HG02981 (cell line): ENCODE measurements at regions not wholly inside any gene's neighbourhood (a gene's known extent, or its start where the extent isn't known, plus 50 kb on each side); places are given as distances from the start of the nearest gene placed in this dataset.
"Not testable (repeated sequence)": the region's sequence is repeated elsewhere in the genome, so short reads cannot be mapped to it uniquely, and the experiment has no call there.

Experiments
- ATAC-seq: cut with Tn5 transposase; IDR thresholded peaks from one replicate; pipeline ENCODE4 v1.9.1; 2021; ENCODE audit warnings: mild to moderate bottlenecking, moderate library complexity; ENCODE audit not compliant: unreplicated experiment

DNA sequence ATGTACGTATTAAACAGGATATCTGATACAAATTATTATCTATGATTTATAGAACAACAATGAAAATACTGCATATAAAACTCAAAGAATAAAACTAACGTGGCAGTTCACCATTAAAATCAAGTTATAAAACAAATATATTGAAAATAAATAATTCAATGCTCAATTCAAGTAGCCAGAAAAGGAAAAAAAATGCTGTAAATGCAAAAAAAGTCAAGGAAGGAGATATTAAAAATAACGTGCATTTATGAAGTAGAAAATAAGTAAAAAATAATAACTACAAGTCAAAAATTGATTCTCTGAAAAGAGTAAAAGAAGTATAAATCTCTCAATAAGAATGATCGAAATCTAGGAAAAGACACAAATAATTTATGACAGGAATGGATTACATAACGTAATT is 460.5 kb upstream of the CD180 start:
- ATAC-seq, result no peak

DNA sequence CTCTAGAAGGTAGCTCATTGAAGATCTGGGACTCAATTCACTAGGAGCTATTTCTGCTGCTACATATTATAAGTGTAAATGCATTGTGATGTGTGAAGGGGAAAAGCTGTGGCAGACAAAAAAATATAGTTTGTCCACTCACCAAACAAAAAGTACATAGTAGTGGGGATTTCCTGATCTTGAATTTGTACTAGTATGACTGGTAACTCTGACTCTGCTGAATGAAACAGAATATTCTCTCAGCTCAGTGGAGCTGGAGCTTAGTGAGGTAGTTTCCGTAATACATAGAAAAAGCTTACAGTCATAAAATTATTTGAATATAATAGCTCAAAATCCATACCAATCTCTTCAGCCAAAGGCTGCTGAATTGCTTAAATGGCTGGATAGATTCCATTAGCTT is 455.6 kb upstream of the CD180 start:
- ATAC-seq, result peak; percentile 73

DNA sequence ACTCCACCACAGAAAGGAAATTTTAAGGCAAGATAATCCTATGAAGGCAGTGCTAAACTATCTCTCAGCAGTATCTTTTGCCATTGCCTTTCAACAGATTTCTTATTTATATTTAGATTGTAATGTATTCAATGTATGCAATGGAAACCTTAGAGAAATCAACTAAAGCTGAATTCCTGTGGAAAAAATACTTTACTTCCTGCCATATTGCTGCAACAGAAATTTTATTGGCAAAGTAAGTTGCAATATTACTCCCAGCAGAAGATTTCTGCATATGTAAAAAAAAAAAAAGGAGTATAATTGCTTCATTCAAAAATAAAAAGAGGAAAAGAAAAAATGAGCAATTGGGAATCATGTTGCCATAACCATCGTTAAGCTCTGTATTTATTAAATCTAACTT is 454.6 kb upstream of the CD180 start:
- ATAC-seq, result no peak

DNA sequence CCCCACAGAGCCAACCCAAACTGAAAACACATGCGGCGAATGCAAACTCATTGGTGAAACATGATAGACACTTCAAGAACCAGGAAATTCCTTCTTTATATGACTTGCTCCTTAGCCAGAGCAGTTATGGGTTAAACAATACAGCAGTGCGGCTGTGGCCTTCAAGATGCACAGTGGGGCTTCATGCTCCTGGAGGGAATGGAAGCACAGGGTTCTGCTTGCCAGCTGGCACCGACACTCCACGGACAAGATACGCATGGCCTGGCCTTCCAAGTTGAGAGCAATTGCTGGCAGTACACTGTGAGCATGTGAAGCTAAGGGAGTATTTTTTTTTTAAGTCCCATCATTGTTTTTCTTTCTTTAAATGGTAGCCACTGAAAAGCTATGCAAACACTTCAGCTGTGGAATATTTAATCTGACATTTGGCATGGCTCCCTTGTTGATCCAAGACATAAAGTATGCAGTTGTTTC is 451.6 kb upstream of the CD180 start:
- no peak for ATAC-seq

DNA sequence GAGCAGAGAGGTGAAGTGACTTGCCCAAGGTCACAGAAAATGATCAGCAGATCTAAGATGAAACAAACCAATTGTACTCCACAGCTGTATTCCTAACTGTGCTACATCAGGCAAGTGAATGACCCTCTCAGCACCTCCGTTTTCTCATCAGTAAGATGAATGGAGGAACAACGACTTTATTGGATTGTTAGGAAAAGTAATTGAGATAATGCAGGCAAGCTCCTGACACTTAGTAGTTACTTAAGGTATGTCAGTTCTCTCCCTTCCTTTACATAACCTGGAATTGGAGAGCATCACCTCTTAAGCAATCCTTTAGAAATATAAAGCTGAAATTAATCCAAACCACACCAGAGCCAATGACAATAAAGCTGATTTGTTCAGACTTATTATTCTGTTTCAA is 451.2 kb upstream of the CD180 start:
- ATAC-seq, result no peak

DNA sequence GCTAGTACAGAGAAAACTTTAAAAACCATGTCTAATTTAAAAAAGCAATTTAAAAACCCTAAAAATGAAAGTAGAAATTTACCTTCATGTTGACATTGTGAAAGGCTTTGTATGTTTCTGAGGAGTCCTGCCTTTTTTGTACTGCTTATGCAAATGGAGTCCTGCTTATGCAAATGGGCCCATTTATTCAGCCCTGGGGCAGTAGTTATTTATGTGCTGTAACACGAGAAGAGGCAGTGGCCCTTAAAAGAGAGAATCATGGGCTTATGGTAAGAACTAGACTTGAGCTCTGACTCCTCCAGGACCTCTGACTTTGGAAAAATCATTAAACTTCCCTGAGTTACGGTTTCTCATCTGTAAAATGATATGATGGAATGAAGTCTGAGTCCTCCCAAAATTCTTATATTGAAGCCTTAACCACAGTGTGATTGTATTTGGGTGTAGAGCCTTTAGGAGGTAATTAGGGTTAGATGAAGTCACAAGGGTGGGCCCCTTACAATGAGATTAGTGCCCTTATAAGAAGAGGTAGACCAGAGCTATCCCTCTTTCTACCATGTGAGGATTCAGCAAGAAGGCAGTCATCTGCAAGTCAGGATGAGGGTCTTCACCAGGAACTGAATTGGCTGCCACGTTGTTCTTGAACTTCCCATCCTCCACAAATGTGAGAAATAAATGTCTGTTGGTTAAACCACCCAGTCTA is 447.8 kb upstream of the CD180 start:
- no peak for ATAC-seq

DNA sequence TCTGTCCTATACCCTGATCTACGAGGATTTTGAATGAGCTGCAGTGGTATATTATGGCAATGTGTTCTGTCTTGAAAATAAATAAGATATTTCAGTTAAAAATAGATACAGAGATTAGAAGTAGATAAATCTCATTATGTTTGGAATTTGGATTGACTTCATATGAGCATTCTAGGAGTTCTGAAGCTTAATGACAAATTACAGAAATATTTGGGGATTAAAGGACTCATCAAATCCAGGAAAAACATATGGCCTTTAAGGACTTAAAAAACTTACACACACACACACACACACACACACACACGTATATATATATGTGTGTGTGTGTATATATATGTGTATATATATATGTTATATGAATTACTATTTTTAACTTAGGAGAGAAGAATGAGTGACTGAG is 446.9 kb upstream of the CD180 start:
- no peak for ATAC-seq

DNA sequence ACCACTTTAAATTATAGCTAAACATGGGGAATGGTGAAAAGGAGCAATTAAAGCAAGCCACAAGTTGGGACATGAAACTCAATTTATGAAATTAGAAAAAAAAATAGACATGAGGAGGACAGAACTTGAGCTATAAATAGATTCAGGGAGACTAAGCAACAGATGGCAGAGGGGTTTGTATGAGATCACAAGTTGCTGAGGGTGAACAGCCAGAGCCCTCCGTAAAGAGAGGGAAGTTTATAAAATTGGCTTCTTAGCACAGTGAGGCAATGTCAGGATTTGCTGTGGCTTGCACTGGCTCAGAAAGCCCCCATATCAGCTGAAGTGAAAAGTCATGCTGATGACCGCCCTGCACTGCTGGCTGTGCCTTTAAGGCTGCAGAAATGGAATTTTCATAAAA is 443.4 kb upstream of the CD180 start:
- ATAC-seq, result no peak

DNA sequence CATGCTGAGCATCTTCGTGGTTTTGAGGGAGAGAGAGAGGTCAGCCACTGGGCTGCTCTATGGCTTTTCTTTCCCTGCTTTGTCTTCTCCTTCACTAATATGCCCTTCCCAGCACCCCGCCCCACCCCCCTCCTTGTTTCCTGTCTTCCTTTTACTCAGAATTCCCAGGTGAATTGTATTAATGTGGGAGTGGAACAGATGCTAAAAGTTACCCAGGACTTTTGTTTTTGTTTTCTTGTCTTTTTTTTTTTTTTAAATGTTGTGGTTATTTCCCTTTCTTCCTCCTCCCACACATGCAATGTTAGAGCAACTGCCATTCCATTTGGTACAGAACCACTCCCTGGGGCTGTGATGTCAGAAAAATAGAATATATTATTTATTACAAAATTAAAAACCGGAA is 442.7 kb upstream of the CD180 start:
- no peak for ATAC-seq

DNA sequence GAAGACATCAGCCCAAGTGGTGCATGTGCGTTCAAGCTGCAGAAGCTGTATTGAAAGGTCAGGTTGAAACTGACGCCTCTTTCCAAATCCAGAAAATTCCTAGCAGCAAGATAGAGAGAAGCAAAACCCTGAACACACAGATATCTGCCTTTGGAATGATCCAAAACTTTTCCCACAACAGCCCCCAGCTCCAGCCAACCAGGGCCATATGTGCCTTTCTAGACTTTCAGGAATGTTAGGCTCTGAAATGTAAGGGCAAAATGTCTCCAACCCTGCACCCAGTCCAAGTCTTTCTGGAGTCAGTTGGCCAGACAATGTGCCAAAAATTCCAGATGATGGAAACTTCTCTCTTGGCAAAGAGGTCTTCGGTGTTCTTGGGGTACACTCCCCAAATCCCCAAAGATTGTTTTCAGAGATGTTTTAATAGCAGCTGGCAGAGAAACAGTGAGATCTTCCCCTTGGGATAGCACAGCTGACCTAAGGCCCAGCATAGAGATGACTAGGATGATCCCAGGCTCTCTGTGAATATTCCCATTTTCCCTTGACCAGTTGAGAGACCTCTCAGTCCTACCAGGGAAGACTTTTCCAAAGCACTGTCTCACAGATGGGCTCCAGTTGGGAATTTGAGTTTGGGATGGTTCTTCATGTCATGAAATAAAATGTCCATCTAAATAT is 440.4 kb upstream of the CD180 start:
- ATAC-seq, result no peak

DNA sequence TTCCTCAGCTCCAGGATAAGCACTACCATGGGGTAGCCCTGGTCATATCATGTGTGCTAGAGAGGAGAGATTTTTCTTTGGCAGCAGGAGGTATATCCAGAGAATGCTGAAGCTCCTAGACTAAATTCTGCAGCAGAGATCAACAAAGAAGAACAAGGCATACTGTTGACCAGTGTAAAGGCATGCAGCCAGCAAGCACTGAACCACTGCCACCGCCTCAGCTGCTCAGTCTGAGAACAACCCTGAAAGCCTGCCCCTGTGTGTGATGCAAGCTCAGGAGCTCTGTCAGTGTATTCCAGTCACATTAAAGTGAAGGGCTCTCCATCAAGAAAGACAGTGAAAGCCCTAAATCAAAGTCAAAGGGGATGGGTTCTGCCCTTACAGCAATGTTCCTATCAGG is 439.5 kb upstream of the CD180 start:
- ATAC-seq, result no peak

DNA sequence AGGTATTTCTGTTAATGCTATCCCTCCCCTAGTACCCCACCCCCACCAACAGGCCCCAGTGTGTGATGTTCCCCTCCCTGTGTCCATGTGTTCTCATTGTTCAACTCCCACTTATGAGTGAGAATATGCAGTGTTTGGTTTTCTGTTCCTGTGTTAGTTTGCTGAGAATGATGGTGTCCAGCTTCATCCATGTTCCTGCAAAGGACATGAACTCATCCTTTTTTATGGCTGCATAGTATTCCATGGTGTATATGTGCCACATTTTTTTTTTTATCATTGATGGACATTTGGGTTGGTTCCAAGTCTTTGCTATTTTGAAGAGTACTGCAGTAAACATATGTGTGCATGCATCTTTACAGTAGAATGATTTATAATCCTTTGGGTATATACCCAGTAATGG is 430.5 kb upstream of the CD180 start:
- ATAC-seq, result not testable (repeated sequence)

DNA sequence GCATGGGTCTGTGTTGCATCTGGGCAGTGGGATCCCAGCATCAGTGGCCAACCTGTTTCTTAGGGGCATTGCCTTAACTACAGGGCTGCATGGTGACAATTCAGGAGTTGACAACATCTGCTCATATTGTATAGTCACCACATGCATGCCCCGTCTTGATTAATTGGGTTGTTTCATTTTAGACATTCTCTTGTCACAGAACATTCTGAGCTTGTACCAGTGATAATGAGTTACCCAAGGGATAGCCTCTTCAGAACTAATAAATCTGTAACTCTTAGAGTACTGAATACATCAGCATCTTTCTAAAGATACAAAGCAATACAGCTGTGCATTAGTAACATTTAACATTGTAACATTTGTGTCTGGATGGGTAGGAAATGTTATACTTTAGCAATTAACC is 426.5 kb upstream of the CD180 start:
- ATAC-seq, result no peak

DNA sequence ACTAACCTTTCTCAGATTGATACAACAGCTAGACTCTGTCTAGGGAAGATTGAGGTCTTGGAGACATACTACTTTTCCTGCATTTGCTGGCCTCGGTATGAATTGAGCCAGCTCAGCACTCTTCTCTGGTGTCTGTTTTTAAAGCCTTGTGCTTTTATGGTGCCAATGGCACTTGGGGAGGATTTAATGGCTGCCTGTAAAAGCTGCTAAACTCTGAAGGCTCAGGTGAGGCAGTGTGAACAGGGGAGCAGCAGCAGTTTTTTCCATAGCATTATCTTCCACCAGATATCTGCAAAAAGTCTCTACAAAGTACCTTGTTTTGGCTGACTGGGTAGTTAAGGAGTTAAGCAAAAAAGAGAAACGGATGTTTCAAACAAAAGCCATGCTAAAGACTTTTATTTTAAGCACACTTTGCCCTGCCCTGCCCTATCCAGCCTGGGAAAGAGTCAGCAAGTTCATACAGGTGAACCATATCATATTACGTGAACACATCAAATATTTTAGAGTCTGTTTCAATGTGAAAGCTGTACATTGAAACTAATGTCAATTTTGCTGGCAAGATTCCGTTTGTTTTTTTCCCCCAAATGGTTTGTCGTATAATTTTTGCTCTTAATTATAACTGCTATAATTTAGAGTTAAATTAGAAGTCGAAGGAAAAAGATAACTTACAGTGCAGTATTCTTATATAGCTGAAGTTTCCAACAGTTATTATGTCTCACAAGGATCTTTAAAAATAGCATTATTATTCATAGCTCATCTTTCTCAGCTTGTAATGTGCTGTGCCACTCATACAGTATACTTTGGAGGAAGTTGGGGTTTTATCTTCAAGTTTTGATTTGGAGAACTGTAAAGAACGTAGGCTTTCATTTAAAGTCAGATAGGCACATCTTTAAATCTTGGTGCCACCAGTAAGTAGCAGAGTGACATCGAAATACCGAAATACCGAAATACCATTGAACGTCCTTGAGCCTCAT is 424.1 kb upstream of the CD180 start:
- ATAC-seq, result no peak

DNA sequence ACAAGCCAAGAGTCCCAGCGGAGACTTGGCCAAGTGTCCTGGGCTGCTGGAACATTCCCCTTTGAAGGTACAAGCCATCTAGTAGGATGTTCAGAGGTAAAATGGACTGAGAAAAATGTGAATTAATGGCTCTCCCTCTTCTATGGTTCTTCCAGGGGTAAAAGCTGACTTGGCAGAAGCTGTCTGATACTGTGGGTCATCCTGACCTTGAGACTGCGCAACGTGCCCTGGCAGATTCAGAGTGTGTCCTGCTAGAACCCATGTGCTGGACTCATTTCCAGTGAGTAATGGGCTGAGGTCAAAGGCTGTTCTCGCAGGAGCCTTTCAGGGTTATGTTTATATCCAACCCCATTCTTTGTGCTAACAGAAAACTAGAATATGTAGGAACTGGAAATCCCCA is 423.0 kb upstream of the CD180 start:
- no peak for ATAC-seq

DNA sequence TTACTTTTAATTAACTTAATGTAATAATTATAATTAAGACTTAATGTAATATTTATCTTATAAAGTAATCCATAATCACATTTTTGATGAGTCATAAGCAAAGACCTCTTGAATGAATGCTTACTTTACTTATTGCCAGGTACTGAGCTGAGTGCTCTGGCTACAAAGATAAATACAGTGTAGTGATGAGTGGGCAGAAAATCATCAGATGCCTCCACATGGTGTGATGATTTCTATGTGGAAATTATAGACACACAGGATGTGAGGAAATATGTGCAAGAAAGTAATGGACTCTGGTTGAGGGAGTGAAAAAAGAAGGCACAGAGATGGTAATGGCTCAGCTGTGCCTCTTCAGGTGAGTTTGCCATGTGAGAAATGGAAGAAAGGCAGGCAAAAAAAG is 422.6 kb upstream of the CD180 start:
- no peak for ATAC-seq

DNA sequence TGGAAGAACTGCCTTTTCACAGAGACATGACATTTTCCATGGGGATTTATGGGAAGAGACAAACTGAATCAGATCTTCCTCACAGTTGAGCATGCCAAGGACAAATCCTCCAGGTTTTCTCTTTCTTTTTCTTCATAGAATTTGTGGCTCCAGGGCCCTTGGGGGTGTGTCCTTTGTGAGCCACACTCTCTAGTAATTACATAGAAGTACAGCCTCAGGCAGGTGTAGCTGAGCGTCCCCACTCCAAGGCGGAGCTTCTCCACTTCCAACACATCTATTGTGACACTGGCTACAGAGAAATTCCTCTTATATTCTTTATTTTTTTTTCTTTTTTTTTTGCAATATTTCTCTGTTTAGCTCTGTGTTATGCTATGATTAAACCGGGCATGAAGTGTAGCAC is 420.5 kb upstream of the CD180 start:
- no peak for ATAC-seq

DNA sequence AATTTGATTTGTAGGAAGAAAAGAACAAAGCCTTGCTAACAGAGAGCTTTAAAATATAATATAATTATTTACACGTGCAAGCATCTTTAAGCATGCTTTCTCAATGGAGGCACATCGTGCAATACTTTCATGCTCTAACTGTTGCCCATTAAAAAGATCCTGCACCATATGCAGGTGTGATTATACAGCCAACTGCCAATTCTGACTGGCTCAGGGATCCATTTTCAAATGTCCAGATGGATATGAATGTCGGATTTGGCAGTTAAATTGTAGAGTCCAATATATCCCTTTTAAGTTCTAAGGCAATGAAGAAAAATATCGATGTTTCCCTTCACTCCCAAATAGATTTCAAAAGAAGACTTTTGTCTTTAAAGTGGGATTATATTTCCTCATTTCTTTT is 416.4 kb upstream of the CD180 start:
- ATAC-seq, result no peak

DNA sequence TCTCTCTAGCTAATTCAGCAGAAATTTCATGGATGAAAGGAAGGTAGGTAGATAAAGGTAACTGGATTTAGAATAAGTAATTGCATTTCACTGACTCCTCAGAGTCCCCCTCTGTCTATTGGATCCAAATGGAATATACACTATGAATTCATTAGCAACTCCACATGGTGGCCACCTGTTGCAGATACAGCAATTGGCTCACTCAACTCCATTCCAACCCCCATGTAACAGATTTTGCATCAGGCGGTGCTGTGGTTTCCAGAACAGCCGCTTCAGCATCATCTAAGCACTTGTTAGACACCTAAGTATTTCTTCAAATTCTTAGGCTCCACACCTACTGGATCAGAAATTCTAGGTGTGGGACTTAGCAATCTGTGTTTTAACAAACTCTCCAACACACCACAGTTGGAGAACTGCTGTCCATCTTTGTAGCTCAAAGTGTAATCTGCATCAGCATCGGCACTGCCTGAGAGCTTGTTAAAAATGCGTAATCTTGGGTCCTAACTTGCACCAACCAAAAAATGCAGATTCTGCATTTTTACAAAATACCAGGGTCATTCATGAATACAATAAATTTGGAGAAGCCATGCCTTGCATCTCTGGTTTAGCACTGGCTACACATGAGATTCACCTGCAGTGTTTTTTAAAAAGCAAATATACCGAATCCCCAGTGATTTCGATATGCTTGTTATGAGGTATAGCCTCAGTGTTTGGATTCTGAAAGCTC is 413.8 kb upstream of the CD180 start:
- no peak for ATAC-seq

DNA sequence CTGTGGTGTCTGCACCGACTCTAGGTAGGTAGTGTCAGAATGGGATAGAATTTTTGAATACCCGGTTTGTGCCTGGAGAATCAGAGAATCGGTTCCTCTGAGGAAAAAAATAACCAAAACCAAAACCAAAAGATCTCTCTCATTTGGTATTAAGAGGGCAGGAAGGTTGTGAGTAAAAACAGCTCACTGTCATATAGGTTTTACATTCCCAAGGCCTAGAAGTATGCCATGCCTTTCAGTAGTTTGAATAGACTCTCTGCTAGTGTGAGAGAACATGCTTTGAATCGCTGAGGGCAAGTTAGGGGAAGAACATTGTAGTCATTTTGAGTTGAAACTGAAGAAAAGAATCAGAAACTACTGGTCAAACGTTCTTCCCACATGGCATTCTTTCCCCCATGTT is 411.4 kb upstream of the CD180 start:
- no peak for ATAC-seq

DNA sequence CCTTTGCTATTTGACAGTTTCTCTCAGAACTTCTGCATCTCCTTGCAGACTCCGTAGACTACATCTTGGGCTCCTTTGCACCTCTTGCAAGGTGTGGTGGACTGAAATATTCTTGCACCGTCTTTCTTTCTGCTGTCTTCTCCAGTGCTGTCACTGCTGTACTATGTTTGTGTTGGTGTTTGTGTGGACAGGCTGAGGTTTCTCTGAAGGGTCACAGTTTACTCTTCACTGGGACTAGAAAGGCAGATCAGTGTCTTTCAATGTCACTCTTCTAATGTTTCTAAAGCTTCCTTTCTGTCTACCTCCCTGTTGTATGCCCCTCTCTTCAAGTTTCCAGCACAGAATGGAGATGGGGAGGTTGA is 410.0 kb upstream of the CD180 start:
- ATAC-seq, result no peak
